GM19395 (cell line): ENCODE measurements at regions not wholly inside any gene's neighbourhood (a gene's known extent, or its start where the extent isn't known, plus 50 kb on each side); places are given as distances from the start of the nearest gene placed in this dataset.
"Not testable (repeated sequence)": the region's sequence is repeated elsewhere in the genome, so short reads cannot be mapped to it uniquely, and the experiment has no call there.

Experiments
- ATAC-seq: cut with Tn5 transposase; IDR thresholded peaks from one replicate; pipeline ENCODE4 v1.9.1; 2021; ENCODE audit warnings: mild to moderate bottlenecking, moderate library complexity; ENCODE audit not compliant: unreplicated experiment

DNA sequence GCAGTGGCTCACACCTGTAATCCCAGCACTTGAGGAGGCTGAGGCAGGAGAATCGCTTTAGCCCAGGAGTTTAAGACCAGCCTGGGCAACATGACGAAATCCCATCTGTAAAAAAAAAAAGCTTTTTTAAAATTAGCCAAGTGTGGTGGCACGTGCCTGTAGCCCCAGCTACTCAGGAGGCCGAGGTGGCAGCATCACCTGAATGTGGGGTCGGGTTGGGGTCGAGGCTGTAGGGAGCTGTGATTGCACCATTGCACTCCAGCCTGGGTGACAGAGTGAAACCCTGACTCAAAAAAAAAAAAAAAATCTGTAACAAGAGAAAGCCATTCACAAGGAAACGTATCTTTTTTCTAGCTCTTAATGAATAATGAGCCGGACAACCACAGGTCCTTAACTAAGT, 74.7 kb upstream of the DLG1 start:
- ATAC-seq = no peak

DNA sequence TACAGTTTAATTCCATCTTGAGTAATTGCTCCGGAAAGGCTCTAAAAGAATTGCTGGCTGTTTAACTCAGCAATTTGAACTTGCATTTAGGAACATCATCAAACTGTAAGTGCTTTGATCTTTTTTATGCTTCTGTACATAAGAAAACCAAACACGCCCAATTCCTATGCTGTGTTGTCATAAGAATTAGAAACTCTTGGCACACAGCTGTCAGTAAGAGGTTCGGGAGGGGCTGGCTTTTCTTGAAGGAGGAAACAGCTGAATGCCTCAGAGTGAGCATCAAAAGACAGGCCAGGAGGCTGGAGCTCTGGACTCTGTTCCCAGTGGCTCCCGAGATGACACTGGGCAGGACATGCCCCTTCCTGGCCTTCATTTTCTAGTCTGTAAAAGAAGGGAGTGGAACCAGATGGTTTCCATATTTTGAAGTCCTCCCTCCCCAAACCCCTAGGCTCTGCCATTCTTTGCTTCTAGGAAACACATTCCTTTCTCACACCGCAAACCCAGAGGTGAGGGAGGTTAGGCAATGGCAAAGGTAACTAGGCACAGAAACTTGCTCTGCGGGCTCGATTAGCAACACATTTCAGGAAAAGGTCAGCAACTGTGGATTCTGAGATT, 73.7 kb upstream of the DLG1 start:
- ATAC-seq = no peak

DNA sequence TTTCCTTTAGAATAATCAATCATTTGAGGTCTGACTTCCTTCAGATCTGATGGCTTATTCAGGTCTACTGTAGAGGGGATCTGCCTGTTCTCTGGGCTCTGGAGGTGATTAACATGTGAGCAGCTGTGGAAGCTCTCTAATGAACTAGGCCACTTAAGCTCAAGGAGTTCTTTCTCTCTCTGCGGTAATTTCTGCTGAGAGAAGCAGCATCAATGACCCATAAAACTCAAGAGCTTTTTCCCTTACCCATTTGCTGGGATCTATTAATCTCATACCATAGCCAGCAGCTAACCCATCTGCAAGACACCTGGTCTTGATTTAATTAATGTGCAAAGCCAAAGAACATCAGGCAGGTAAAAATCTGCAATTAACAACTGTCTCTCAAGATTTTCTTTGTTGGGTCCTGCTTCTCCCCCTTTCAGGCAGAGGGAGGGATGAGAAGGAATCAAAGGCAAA, 73.2 kb upstream of the DLG1 start:
- ATAC-seq = no peak

DNA sequence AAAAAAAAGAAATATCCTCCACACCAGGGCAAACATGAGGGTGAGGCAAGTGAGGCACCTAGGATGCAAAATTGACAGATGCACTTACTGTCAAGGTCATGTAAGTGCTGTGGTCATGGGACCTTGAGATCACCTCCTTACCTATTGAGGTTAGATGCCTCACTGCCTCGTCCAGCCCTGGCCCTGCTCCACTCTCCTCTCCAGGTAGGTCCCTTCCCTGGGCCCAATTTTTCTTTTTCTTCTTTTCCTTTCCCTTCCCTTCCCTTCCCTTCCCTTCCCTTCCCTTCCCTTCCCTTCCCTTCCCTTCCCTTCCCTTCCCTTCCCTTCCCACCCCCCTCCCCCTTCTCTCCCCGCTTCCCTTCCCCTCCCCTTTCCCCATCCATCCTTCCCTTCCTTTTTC, 71.1 kb upstream of the DLG1 start:
- ATAC-seq = no peak

DNA sequence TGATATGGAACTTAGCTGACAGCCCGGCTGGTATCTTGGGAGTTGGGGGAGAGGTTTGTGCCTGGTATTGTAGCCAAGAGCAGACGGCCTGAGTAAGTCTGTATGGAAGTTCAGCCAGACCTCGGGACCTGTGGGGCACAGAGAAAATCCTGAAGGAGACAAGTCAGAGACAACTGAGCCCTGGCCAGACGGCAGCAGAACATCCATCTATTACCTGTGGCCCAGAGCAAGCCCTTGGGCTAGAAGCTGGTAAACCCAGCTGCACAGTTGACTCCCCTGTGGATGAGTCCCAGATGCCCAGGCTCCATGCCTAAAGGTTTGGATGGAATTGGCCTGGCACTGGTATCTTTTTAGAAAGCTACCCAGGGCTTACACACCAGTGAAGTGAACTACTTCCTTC, 70.4 kb upstream of the DLG1 start:
- ATAC-seq = no peak

DNA sequence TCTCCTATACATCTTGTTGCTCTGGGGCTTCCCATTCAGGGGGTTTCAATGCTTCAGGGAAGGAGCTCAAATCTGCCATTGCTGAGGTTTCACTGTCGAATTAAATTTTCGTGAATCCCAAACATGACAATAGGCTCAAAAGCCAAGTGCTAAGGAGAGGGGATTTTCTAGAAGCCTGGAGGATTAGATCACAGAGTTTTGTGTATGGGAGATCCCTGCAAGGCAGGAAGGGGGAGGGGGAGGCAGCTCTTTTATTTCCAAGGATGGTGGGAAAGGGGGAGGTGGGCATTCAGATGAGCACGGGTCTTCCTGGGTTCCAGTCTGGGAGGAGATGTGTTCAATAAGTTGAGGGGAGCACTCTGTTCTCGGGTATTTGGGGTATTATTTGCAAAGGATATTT, 69.9 kb upstream of the DLG1 start:
- no peak for ATAC-seq

DNA sequence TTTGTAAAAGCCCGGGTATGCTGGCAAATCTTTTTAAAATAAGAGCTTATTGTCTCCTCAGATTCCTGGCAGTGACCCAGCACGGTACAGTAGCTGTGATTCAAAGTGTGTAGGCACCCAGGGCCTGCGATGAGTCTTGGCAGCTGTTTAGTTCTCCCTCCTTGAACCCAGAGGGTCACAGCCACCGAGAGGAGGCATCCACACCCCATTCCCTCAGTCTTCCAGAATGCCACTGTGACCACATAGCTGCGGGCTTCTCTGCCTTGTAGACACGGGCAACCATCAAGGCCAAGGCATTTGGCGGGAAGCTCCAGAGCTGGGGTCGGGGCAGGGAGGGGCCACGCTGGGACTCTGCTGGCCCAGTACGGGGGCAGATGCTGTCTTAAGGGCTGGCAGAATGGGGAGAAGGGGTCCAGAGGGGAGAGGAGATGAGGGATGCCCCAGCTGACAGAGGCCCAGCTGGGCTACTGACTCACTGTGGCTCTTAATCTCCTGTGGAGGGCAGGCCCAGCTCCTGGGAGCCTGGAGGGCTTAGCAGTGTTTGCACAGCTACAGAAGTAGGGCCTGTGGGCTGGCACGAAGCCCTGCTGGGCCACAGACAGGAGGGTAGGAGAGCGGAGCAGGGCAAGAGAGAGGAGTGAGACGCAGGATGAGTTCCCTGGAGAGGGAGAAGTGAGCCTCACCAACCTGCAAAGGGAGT, 68.8 kb upstream of the DLG1 start:
- no peak for ATAC-seq

DNA sequence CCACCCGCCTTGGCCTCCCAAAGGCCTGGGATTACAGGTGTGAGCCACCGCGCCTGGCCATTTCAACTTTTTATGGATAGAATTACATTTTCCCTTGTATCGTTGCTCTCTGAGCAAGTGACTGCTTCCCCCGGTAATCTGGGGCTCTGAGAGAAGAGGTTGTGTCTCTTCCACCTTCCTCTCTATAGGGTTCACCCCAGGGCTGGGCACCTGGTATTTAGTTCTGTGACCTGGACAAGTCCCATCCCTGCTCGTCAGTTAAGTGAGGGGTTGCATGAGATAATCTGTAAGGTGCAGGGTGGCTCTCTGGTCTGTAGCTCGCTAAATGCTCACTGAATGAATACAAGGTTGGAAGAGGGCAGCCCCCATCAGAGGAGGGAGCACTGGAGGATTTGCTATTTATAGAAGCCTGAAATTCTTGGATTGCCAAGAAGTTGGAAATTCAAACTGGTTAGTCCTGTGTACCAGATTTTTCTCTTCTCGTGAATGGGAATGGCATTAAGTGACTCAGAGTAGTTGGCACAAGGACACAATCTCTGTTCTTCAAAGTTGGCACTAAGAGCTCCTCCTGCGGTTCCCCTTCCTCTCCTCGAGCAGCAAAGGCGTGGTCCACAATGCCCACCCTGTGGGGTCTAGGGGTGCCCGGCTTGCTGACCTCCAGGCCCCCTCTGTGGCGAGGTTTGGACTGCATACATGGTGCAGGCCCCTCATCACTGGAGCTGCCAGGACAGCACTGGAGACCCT, 68.1 kb upstream of the DLG1 start:
- ATAC-seq = no peak

DNA sequence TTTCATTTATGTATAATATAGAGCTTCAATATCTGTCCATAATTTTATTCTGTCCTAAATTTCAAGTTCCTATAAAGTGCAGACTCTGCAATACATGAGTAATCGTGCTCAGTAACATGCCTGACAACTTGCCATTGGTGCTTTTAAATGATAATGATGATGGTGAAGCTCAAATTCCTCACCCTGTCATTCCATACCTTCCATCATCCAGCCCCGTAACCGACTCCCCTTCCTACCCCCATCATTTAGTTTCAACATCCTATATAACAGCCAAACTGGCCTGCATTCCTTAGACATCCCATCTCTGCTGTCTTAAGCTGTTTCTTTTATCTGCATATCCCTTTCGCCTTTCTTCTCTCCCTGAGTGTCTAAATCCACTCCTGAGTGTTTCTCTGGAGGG, 67.2 kb upstream of the DLG1 start:
- no peak for ATAC-seq

DNA sequence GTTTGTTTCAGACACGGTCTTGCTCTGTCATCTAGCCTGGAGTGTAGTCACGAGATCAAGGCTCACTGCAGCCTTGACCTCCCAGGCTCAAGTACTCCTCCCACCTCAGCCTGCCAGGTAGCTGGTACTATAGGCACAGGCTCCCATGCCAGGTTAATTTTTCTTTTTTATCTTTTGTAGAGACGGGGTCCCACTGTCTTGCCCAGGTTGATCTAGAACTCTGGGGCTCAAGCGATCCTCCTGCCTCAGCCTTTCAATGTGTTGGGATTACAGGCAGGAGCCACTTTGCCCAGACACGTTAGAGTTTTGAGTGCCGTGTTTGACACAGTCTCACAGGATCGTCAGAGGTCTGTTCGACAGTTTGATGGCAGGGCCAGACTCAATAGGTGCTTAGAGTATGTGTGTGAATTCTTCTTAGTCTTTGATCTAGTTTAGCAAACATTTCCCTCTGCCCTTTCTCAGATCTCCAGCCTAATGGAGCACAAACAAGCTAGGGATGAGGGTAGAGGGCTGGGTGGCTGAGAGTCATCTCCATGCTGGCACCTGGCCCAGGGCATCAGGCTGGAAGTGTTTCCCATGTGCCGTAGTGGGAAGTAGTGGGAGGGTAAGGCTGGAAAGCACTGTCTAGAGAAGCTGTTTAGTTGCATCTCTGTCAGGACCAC, 66.1 kb upstream of the DLG1 start:
- no peak for ATAC-seq

DNA sequence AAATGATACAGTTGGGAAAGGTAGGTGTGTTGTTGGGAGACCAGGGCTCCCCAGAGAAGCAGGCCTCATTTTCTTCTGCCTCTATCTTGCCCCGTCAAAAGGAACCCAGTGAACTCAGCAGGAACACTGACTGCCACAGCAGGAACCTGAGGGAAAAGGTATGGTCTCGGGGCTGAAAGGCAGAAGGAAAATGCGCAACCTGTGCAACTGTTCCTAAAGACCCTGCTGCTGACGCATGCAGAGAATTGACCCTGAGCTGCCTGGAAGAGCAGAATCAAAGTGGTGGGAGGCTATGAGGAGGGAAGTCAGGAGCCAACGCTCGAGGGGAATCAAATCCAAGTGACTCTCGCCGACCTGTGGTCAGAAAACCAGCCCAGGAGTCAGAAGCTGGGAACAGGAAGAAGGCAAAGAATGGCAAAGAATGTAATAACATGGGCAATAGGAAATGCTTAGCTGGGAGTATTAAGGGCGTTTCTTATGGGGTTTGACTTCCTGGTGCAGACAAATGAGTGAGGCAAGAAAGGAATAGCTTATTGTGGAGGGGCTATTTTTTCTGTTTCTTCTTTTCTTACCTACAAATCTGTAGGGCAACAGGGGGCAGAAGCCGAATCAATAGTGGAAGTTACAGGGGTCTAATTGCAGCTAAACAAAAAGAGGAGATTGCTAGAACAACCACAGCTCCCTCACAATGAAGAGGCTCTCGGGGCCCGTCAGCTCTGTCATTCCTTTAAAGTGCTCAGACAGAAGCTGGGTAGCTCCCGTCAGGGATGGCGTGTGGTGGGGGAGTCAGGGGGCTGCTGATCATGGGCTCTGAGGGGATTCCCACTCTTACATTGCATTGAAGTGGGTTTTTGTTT, 65.4 kb upstream of the DLG1 start:
- ATAC-seq = no peak

DNA sequence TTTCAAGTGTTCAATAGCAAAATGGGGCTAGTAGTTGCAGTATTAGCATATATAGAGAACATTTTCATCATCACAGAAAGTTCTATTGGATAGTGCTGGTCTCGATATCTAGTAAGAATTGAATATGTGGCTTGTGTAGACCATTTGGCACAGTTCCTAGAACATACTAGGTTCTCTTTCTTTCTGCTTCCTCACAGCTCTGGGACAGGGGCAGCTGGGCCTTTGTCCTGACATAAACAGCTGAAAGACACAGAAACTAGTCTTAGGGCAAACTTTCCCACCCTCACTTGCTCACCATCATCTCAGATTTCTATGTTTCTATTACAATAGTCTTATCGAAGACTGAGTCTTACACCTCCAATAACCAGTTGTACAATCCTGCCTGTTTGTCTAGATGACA, 63.7 kb upstream of the DLG1 start:
- no peak for ATAC-seq

DNA sequence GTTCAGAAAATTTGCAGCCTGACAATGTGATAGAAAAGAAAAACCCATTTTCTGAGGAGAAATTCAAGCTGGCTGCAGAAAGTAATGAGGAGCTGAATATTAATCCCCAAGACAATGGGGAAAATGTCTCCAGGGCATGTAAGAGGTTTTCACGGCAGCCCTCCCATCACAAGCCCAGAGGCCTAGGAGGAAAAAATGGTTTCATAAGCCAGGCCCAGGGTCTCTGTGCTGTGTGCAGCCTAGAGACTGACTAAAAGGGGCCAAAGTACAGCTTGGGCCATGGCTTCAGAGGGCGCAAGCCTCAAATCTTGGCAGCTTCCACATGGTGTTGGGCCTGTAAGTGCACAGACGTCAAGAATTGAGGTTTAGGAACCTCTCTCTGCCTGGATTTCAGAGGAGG, 61.7 kb upstream of the DLG1 start:
- ATAC-seq = not testable (repeated sequence)

DNA sequence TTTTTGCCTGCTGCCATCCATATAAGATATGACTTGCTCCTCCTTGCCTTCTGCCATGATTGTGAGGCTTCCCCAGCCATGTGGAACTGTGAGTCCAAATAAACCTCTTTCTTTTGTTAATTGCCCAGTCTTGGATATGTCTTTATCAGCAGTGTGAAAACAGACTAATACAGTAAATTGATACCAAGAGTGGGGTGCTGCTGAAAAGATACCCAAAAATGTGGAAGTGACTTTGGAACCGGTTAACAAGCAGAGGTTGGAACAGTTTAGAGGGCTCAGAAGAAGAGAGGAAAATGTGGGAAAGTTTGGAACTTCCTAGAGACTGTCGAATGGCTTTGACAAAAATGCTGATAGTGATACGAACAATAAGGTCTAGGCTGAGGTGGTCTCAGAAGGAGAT, 61.1 kb upstream of the DLG1 start:
- ATAC-seq = not testable (repeated sequence)

DNA sequence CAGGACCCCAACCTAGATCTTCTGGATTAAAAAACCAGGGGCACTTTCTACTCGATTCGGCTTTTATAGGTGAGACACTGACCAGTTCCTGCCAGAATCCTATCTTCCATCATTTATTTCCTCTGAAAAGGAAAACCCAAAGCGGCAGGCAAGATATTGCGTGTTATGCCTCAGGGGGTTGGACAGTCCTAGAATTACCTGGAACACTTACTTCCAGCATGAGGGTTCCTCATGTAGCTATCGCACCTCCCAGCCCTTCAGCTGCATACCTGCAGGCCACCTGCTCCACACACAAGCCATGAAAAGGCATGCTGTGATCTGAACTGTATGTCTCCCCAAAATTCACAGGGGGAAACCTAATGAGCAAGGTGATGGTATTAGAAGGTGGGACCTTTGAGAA, 58.3 kb upstream of the DLG1 start:
- no peak for ATAC-seq

DNA sequence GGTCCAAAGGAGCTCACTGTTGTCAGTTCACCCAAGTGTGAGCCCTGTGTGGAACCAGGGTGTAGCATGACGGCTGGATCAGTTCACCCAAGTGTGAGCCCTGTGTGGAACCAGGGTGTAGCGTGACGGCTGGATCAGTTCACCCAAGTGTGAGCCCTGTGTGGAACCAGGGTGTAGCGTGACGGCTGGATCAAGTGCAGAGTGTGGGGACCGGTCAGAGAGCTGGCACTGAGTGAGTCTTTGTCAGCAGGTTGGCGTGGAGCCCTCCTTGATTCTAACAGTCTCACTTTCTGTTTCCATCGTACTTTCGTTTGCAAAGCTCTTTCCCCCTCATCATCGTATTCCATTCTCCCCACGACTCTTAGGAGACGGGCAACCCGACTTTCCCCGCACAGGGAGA, 57.9 kb upstream of the DLG1 start:
- no peak for ATAC-seq

DNA sequence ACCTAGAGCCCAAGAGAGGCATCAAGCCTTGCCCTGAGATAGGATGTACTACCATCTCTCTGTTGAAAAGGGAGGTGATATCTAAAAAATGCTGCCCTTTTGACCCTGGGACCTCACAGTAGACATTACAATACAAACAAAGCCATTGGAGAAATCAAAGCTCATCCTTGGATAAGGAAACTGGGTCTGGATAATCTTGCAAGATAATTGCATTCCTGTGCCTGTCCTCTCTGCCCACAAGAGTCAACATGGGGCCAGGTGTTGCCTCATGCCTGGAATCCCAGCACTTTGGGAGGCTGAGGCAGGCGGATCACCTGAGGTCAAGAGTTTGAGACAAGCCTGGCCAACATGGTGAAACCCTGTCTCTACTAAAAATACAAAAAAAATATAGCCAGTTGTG, 57.3 kb upstream of the DLG1 start:
- no peak for ATAC-seq

DNA sequence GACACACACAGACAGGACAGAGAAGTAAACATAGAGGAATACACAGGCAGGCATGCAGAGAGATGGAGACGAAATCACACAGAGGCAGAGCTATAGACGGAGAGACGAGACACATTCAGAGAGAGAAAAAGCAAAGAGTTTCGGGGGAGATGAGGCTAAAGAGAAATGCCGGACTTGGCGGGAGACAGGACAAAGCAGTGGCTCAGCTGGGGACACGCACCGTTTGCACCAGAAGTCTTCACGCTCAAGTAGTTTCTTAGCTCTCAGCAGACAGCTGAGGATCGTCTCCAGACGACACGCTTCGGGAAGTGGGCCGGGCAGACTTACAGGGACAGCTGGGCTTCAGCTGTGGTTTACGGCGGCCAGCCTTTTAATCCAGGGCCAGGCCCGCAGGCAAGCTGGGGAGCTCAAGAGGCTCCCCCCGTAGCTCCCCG, 56.2 kb upstream of the DLG1 start:
- ATAC-seq = no peak

DNA sequence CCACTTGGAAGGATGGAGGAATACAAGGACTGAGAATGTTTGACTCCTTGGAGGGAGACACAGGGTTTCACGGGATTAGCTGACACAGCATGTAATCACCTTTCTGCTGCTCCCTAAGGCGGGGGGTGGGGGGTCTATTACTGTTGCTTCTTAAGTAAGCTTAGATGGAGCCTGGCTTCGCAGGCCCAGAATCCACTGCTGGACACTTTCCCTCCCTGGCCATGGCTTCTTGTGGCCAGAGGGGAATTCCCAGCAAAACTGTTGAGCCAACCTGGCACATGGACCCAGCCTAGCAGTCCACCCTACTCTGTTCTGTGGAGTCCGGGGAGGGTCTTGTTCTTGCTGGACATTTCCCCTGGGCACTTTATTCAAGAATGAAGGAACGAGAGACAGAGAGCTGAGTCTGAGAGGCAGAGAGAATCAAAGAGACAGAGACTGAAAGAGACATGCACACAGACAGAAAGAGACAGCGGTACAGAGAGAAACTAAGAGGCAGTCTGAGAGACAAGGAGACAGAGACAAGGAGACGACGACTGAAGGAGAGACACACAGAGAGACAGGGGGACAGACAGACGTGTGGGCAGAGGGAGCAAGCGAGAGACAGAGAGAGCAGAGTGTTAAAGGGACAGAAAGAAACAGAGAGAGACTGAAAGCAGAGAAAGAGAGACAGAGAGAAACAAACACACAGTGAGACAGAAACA, 55.6 kb upstream of the DLG1 start:
- ATAC-seq = no peak
